Inflammatory macrophage treated with lipopolysaccharide for 4 hours (primary cell): ENCODE measurements at regions not wholly inside any gene's neighbourhood (a gene's known extent, or its start where the extent isn't known, plus 50 kb on each side); places are given as distances from the start of the nearest gene placed in this dataset.
"Not testable (repeated sequence)": the region's sequence is repeated elsewhere in the genome, so short reads cannot be mapped to it uniquely, and the experiment has no call there.

Experiments
- DNase-seq: peaks from one replicate; pipeline ENCODE4 v3.0.0-alpha.2; 2020

DNA sequence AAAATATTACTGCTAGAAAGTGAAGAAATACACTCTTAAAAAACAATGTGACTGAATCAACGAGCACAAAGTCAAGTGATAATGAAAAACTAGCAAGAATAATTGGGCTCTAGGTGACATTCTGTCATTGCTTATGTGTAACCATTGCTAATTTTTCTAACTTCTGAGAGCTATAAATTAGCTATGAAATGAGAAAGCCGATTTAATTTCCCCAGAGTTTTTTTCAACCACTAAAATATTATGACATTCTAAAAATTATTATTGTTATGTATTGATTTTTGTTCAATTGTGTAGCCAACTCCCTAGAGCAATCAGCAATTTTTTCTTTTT, 458.6 kb upstream of the ATXN8OS start:
- no peak for DNase-seq

DNA sequence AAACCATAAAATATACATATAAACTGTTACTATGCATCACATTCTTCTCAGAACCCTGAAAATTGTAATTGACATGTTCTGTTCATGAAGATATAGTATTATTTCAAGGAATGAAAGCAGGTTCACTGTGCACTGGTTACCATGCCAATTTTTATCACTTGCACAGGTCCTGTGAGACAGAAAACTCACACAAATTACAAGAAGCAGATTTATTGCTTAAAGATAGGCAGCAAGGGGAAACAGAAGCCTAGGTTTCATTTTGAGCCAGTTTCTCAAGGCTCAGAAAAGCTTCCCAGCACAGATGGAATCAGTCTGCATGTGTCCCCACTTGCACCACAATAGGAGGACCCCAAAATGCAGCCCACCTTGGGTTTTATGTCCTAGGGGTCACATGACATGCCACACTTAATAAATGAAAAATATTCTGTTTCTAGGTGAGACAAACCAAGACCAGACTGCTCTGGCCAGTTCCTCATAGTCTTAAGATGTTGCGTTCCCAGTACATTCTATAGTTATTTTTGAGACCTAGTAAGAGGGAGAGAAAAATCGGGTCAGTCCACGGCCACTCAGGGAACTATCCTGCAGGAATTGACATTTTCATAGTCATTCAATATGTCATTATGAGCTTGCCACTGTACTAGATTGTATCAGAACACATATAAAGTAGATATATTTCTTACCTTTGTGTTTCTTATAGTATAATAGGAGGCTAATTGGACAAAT, 459.1 kb upstream of the ATXN8OS start:
- no peak for DNase-seq

DNA sequence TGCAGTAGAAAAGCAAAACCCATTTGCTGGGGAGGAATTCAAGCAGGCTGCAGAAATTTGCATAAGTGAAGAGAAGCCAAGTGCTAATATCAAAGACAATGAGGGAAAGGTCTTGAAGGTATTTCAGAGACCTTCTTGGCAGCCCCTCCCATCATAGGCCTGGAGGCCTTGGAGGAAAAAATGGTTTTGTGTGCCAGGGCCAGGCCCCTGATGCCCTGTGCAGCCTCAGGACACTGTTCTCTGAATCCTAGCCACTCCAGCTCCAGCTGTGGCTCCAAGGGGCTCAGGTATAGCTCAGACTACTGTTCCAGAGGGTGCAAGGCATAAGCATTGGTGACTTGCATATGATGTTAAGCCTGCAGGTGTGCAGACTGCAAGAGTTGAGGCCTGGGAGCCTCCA, 463.2 kb upstream of the ATXN8OS start:
- no peak for DNase-seq

GRCh38 chr13:69641773-69642172, 465.9 kb upstream of the ATXN8OS start:
- DNase-seq, result no peak

- DNase-seq, result no peak
Observed at GRCh38 chr13:69633044-69633443, 474.6 kb upstream of the ATXN8OS start.

DNA sequence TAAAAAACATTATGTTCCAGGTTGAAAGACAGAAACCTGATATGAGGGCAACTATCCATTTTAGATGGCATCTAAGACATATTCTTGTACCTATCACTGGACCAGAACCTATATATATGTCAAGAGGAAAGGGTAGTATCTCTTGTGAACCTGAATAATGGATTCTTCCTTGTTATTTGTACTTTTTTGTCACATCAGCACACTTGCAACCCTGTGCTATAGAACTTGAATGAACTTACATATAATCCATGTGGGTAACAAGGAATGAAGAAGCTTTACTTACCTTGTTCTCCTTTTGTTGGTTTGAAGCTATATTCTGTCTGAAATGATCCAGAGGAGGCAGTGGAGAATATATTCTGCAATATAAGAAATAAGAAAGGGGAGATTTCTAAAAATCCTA, 483.7 kb upstream of the ATXN8OS start:
- no peak for DNase-seq

DNA sequence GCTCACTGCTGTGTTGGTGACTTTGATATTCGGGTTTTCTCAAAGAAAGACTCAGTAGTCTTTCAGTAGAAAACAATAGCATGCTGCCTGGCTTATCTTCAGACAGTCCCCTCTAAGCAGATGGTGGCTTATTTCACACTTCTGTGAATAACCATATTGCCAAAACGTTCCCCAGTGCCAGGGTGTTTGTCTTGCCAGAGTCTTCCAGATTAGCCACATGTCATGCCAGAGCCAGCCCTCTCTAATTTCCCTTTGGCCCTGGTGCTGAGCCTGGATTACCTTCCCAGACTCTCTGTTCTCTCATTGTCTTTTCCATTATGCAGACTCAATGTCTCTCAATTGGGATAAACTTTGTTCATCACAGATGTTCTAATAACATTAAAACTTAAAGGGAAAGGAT, 488.0 kb upstream of the ATXN8OS start:
- no peak for DNase-seq

DNA sequence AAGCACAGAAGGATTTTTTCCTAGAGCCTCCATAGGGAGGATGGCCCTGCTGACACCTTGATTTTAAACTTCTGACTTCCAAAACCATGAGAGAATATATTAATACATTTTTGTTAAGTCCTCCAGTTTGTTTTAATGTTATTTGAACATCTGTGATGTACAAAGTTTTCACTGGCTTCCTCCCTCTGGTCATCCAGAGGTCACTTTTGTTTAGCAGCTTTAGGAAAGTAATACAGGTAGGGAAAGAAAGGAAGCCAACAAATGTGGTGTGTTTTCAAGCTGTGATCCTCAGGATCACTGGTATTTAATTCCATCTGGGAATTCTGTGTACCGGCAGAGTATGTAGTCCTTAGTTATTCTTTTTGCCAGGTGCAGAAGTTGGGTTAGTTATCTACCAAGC, 488.8 kb upstream of the ATXN8OS start:
- DNase-seq, result no peak

DNA sequence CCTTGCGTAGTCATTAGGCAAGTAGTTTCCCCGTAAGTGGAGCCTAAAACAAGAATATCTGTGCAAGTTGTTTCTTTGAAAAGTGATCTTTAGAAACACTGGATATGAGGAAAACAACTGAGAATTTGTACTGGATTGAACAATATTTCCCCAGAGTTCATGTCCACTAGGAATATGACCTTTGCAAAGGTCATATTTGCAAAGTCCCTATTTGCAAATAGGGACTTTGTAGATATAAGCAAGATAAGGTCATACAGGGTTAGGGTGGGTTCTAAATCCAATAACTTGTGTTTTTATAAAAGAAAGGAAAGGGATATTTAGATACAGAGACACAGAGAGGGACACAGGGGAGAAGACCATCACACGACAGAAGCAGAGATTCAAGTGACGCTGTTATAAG, 489.2 kb upstream of the ATXN8OS start:
- no peak for DNase-seq

GRCh38 chr13:69617587-69617986, 490.0 kb upstream of the ATXN8OS start:
- no peak for DNase-seq

- no peak for DNase-seq
Observed at GRCh38 chr13:69616396-69616795, 491.2 kb upstream of the ATXN8OS start.

GRCh38 chr13:69615055-69615454, 492.6 kb upstream of the ATXN8OS start:
- DNase-seq, result not testable (repeated sequence)

DNA sequence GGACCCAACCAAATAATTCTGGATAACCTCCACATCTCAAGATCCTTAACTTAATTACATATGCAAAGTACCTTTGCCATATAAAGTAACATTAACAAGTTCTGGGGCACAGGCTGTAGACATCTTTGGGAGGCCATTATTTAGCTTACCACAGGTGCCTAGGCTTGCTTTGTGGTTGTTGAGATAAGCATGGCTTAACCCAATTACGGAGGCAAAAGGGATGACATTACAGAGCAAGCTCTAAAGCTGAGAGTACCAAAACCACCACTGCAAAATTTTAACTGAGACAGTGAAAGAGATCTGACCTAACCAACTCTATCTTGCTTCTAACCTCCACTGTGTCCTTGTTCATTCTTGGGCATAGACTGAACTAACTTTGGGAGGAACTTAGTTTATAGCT, 502.9 kb upstream of the ATXN8OS start:
- DNase-seq, result no peak

DNA sequence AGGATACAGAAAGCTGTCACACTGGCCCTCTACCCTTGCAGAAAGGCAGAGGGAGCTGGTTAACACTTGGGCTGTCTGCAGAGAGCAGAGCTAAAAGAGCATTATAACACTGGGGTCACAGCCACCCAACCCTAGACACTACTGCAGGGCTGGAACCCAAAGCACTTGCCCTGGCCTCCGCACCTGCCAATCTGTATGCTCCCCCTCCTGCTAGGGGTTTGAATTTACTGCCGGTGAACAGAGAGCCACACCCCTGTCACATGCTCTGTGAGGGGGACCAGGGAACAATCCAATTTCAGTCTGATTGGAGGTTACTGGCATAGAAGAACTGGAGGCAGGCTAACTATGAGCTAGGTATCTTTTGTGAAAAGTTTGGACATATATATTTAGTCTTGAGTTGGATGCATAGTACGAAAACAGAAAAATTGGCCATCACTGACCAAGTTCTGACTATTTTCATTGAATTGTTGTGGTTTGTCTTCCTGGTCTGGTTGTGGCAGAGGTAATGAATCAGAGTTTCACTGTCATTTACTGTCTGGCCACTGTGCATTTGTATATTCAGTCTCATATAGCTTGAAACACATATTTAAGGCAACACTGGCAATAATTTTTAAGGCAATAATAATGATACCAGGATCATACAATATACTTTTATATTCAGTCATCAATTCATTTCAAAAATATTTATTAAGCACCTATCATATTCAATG, 504.3 kb upstream of the ATXN8OS start:
- DNase-seq, result no peak

GRCh38 chr13:69601661-69602060, 506.0 kb upstream of the ATXN8OS start:
- no peak for DNase-seq

GRCh38 chr13:69600811-69601210, 506.8 kb upstream of the ATXN8OS start:
- no peak for DNase-seq

- DNase-seq, result no peak
Observed at GRCh38 chr13:69597088-69597487, 510.5 kb upstream of the ATXN8OS start.

DNA sequence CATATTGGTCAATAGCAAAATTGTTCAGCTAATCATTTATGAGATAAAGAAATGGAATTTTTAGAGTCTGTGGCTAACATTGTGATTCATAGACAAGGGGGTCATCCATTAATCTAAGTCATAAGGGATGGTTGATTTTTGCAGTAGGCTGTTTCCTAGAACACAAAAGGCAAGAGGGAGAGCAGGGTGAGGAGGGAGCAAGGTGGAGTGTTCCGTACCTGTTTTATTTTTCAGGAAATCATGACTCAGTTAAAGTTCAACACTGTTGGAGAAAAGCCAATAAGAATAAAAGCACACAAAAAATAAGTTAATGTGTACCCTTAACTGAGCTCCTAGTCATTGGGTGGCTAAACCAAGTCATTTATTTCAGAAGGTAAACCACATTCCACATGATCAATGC, 512.4 kb upstream of the ATXN8OS start:
- DNase-seq, result no peak

- no peak for DNase-seq
Observed at GRCh38 chr13:69591437-69591836, 516.2 kb upstream of the ATXN8OS start.

DNA sequence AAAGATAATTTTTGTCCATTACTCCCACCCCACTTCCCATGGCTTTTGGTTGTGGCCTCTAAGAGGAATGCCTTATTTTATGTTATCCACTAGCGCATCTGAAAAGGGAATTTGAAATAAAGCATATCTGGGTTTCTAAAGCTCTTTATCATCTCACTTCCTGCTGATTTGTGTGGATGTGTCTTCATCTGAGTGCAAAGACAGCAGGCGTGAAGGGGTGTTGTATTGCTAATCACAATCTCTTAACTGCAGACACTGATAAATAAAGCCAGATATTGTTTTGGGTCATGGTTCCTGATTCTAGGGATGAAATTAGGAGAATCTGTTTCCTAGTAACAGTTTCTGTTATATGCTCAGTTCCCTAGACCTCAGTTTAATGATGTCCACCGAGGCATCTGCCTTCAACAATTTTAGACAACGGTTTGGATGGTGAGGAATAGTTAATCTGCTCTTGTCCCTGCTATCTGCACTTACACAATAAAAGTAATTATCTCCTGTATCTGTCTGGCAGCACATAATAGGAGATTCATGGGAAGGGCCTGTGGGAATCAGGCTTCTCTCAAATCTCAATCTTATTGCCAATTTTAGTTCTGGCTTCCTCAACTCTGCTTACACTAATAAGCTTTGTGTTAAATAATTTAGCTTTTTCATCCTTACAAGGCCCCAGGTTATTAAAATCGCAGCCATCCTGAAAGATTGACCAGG, 517.9 kb upstream of the ATXN8OS start:
- DNase-seq, result no peak

DNA sequence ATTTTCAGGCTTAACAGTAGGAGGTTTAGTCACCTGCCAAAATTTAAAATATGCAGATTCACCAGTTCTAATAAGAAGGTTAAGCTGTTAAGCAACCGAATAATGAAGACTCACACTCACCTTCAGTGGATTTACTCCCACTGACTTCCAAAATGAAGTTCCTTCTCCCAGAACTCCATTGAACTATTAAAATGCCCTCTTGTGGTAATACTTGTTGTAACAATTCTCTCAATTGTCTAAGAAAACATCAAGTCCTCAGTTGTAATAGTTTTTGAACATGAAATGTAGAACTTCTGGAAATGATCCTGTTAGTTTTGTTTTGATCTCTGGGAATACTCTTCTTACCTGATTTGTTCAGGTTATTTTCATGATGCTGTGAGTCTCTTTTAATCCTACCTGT, 522.0 kb upstream of the ATXN8OS start:
- no peak for DNase-seq

DNA sequence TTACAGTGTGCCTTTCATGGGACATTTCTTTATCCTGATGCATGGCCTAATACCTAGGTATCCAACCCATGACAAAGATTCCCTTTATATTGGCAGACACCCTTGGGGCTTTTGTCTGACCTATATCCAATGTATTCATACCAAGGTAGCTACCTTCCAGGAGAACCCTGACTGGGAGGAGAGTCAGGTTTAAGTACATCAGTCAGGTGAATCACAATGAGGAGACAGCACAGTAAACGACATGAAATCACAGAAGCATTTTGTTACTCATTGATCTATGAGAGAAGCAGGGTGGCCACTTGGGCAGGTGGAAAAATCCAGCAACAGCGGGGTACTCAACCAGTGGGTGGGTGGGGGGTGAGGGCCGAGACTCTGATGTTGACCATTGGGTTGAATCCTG, 527.4 kb upstream of the ATXN8OS start:
- DNase-seq, result no peak

GRCh38 chr13:69579351-69579750, 528.3 kb upstream of the ATXN8OS start:
- DNase-seq, result no peak

GRCh38 chr13:69571606-69572323, 535.9 kb upstream of the ATXN8OS start:
- no peak for DNase-seq
